Adrenal gland (tissue), 9 donors: ENCODE measurements at regions not wholly inside any gene's neighbourhood (a gene's known extent, or its start where the extent isn't known, plus 50 kb on each side); places are given as distances from the start of the nearest gene placed in this dataset.

Experiments used
- DNase-seq, 7 donors: peaks; one replicate each; pipeline ENCODE4 v3.0.0-alpha.2; 2019 to 2020
- H3K27ac ChIP-seq, 5 donors: fragments of 200-600 bp; sonication (generic) in 4 of 5; 1 replicate in 3 of 5; 2 replicates in 2 of 5; pipeline versions ENCODE4 v1.5.1 to v1.8.0; 2016 to 2020; ENCODE audit warnings: mild to moderate bottlenecking in 1 of 5
- H3K27me3 ChIP-seq: fragments of 200-600 bp; 2 replicates; pipeline ENCODE4 v1.8.0; 2021
- H3K36me3 ChIP-seq, 2 donors: fragments of 200-600 bp; replicated peaks in 1 of 2; 1 replicate in 1 of 2; 2 replicates in 1 of 2; pipeline versions ENCODE4 v1.5.1 to v1.8.0; 2018 to 2022
- H3K4me1 ChIP-seq, 2 donors: fragments of 200-600 bp; replicated peaks in 1 of 2; 1 replicate in 1 of 2; 2 replicates in 1 of 2; pipeline versions ENCODE4 v1.5.1 to v1.8.0; 2018 to 2021
- H3K4me3 ChIP-seq, 4 donors: fragments of 200-600 bp; sonication (generic) in 3 of 4; one replicate each; pipeline ENCODE4 v1.5.1; 2016 to 2018
- H3K9me3 ChIP-seq, 3 donors: fragments of 200-600 bp; sonication (generic) in 1 of 3; replicated peaks in 1 of 3; 1 replicate in 2 of 3; 2 replicates in 1 of 3; pipeline versions ENCODE4 v1.5.1 to v1.8.0; 2016 to 2021
- CTCF ChIP-seq, 6 experiments: fragments of 450-650 bp in 4 of 6; fragments of 200-600 bp in 2 of 6; sonication (generic) in 1 of 6; IDR thresholded peaks; 1 replicate in 5 of 6; 2 replicates in 1 of 6; pipeline versions ENCODE4 v1.5.1 to v1.8.0; 2016 to 2021; ENCODE audit warnings: antibody characterized with exemption in 6 of 6, mild to moderate bottlenecking in 2 of 6, moderate library complexity in 1 of 6
- POLR2A ChIP-seq, 2 donors: fragments of 450-650 bp; IDR thresholded peaks; one replicate each; pipeline ENCODE4 v1.6.1; 2017; ENCODE audit warnings: antibody characterized with exemption in 2 of 2, mild to moderate bottlenecking in 2 of 2, moderate library complexity in 1 of 2
- WGBS, 4 donors: extraction: QIAGEN DNeasy Blood & Tissue Kit in 2 of 4; methylation state at CpG; one replicate each; pipeline versions ENCODE4 v1.1.5 to v1.1.7; 2013 to 2017; 5-methylcytosine and 5-hydroxymethylcytosine counted together
- intact Hi-C, 2 donors: fragments of 100-400 bp; cut with DNase I; formaldehyde crosslinking; loops; one replicate each; pipeline versions ENCODE4 v1.14.1 to v1.15.0; 2022 to 2023
- donor health status: healthy with polysubstance abuse.
- donor health status: Bipolar disorder and iron deficiency.
- donor health status: DM: yes; HTN: yes; CAD: no.
- donor health status: DM: no; HTN: no; CAD: no.
- donor health status: DM: no; HTN: no; CAD: no.

GRCh38 chr9:703392-703791 is 138.1 kb upstream of the DMRT1 start:
- H3K27ac ChIP-seq: no peak overlapping the region
- WGBS, 4 donors: 90 to 94% (median 91%) methylated on average over 2 of the region's 2 CpGs
- no peaks in the 10 kb centered on the region for H3K36me3 ChIP-seq
- no peaks in the 10 kb centered on the region for H3K27me3 ChIP-seq
- no peak for DNase-seq
- no peak overlapping the region for H3K4me3 ChIP-seq
- intact Hi-C loops: no loop called here
- peaks cover 0 to 18% of the 10 kb centered on the region in 2 donors for H3K4me1 ChIP-seq
- H3K9me3 ChIP-seq: no peaks in the 10 kb centered on the region
- TF ChIP-seq POLR2A (IDR thresholded peaks at IDR 0.05) (no peak), CTCF (IDR thresholded peaks at IDR 0.05) (no peak)

GRCh38 chr9:706073-706472 is 135.4 kb upstream of the DMRT1 start:
- H3K9me3 ChIP-seq: no peaks in the 10 kb centered on the region
- DNase-seq: no peak
- peak overlapping the region in 1 of 5 donors; percentile 67 for H3K27ac ChIP-seq
- H3K27me3 ChIP-seq: no peaks in the 10 kb centered on the region
- intact Hi-C loops: no loop called here
- H3K36me3 ChIP-seq: peaks cover 0 to 5% of the 10 kb centered on the region in 2 donors
- WGBS, 4 donors: 55 to 65% (median 59%) methylated on average over 2 of the region's 2 CpGs
- H3K4me1 ChIP-seq: peaks cover 12 to 21% of the 10 kb centered on the region in 2 donors
- TF ChIP-seq POLR2A (IDR thresholded peaks at IDR 0.05) (no peak), CTCF (IDR thresholded peaks at IDR 0.05) (no peak)
- peak overlapping the region in 1 of 4 donors; percentile 60 for H3K4me3 ChIP-seq

- Histone ChIP-seq H3K27ac (peak overlapping the region; percentile 34 to 87 (median 66)), H3K9me3 (no peaks in the 10 kb centered on the region), H3K27me3 (no peaks in the 10 kb centered on the region), H3K36me3 (peaks cover 0 to 13% of the 10 kb centered on the region in 2 donors), H3K4me3 (peak overlapping the region in 3 of 4 donors; percentile 16 to 60 (median 21)), H3K4me1 (peaks cover 12 to 21% of the 10 kb centered on the region in 2 donors)
- DNase-seq: peak; percentile 60 to 84 (median 78)
- whole genome bisulfite sequencing, 4 donors: 0 to 8% (median 1%) methylated on average over 23 to 51 of the region's 51 CpGs
- intact Hi-C loops: no loop called here
- TF ChIP-seq CTCF (IDR thresholded peaks at IDR 0.05): no peak
- TF ChIP-seq POLR2A (IDR thresholded peaks at IDR 0.05): peak in 1 of 2 donors; percentile 43
Measured at GRCh38 chr9:706606-707459, 134.7 kb upstream of the DMRT1 start.

- intact Hi-C loops: no loop called here
- 20 to 39% (median 31%) methylated on average over 7 of the region's 7 CpGs for WGBS, 4 donors
- Histone ChIP-seq H3K4me3 (peak overlapping the region in 1 of 4 donors; percentile 48), H3K36me3 (peaks cover 0 to 20% of the 10 kb centered on the region in 2 donors), H3K27ac (peak overlapping the region in 3 of 5 donors; percentile 31 to 79 (median 43)), H3K4me1 (peaks cover 12 to 21% of the 10 kb centered on the region in 2 donors), H3K9me3 (no peaks in the 10 kb centered on the region), H3K27me3 (no peaks in the 10 kb centered on the region)
- no peak for DNase-seq
- TF ChIP-seq POLR2A (IDR thresholded peaks at IDR 0.05) (no peak), CTCF (IDR thresholded peaks at IDR 0.05) (no peak)
Measured at GRCh38 chr9:708182-708550, 133.3 kb upstream of the DMRT1 start.
